ENCODE measurements at regions not wholly inside any gene's neighbourhood (a gene's known extent, or its start where the extent isn't known, plus 50 kb on each side); places are given as distances from the start of the nearest gene placed in this dataset.
A peak's percentile ranks its signal among the peaks of the same experiment; 100 is the strongest.

- in situ Hi-C loops (cut with MboI; ENCODE audit: low pct_unique_long_range_greater_than_20kb in 2 of 9, low sequenced_read_pairs in 9 of 9, unreplicated experiment in 9 of 9) = no loop called here
- Histone ChIP-seq H3K27ac (no peak overlapping the region), H3K4me1 (replicated peaks in 1 of 2) (no peaks in the 10 kb centered on the region), H3K4me3 (no peak overlapping the region)
- WGBS, 10 experiments = 0 to 100% (median 61%) methylated on average over 1 to 2 of the region's 2 CpGs
- ATAC-seq (replicated peaks in 6 of 8) = no peak
Measured at GRCh38 chr1:184860985-184861754, 106.5 kb upstream of the EDEM3 start.

- no peaks in the 10 kb centered on the region for H3K4me1 ChIP-seq (replicated peaks in 1 of 2)
- H3K4me3 ChIP-seq = no peak overlapping the region
- in situ Hi-C loops (cut with MboI; ENCODE audit: low pct_unique_long_range_greater_than_20kb in 2 of 9, low sequenced_read_pairs in 9 of 9, unreplicated experiment in 9 of 9) = no loop called here
- no peak overlapping the region for H3K27ac ChIP-seq
- no peak for ATAC-seq (replicated peaks in 6 of 8)
Measured at GRCh38 chr1:184860535-184860934, 105.9 kb upstream of the EDEM3 start.

GRCh38 chr1:184859381-184860105, 104.9 kb upstream of the EDEM3 start:
- Histone ChIP-seq H3K27ac (no peak overlapping the region), H3K4me1 (replicated peaks in 1 of 2) (no peaks in the 10 kb centered on the region), H3K4me3 (no peak overlapping the region)
- in situ Hi-C loops (cut with MboI; ENCODE audit: low pct_unique_long_range_greater_than_20kb in 2 of 9, low sequenced_read_pairs in 9 of 9, unreplicated experiment in 9 of 9) = no loop called here
- no peak for ATAC-seq (replicated peaks in 6 of 8)
- 72 to 100% (median 90%) methylated on average over 1 to 5 of the region's 5 CpGs; no CpG with 5 or more reads in 1 of the 10 experiments for WGBS, 10 experiments

GRCh38 chr1:184858288-184858687, 103.6 kb upstream of the EDEM3 start:
- H3K27ac ChIP-seq = no peak overlapping the region
- no peak for ATAC-seq (replicated peaks in 6 of 8)
- no peaks in the 10 kb centered on the region for H3K4me1 ChIP-seq (replicated peaks in 1 of 2)
- in situ Hi-C loops (cut with MboI; ENCODE audit: low pct_unique_long_range_greater_than_20kb in 2 of 9, low sequenced_read_pairs in 9 of 9, unreplicated experiment in 9 of 9) = no loop called here
- whole genome bisulfite sequencing, 10 experiments = 40 to 95% (median 79%) methylated on average over 1 to 3 of the region's 3 CpGs
- no peak overlapping the region for H3K4me3 ChIP-seq

GRCh38 chr1:184854496-184855140, 100.0 kb upstream of the EDEM3 start:
- no peak for ATAC-seq (replicated peaks in 6 of 8)
- no peak overlapping the region for H3K4me3 ChIP-seq
- no peaks in the 10 kb centered on the region for H3K4me1 ChIP-seq (replicated peaks in 1 of 2)
- H3K27ac ChIP-seq = no peak overlapping the region
- WGBS, 10 experiments = 40 to 100% (median 84%) methylated on average over 1 of the region's 1 CpG; no CpG with 5 or more reads in 2 of the 10 experiments
- in situ Hi-C loops (cut with MboI; ENCODE audit: low pct_unique_long_range_greater_than_20kb in 2 of 9, low sequenced_read_pairs in 9 of 9, unreplicated experiment in 9 of 9) = no loop called here

GRCh38 chr1:184854036-184854435, 99.4 kb upstream of the EDEM3 start:
- Histone ChIP-seq H3K4me1 (replicated peaks in 1 of 2) (no peaks in the 10 kb centered on the region), H3K27ac (no peak overlapping the region), H3K4me3 (no peak overlapping the region)
- ATAC-seq (replicated peaks in 6 of 8) = no peak
- WGBS, 10 experiments = 67 to 100% (median 100%) methylated on average over 1 of the region's 1 CpG; no CpG with 5 or more reads in 2 of the 10 experiments
- in situ Hi-C loops (cut with MboI; ENCODE audit: low pct_unique_long_range_greater_than_20kb in 2 of 9, low sequenced_read_pairs in 9 of 9, unreplicated experiment in 9 of 9) = no loop called here

GRCh38 chr1:184851822-184852746, 97.4 kb upstream of the EDEM3 start:
- no peak for ATAC-seq (replicated peaks in 6 of 8)
- 77 to 95% (median 89%) methylated on average over 2 to 14 of the region's 14 CpGs for WGBS, 10 experiments
- no peak overlapping the region for H3K27ac ChIP-seq
- no peaks in the 10 kb centered on the region for H3K4me1 ChIP-seq (replicated peaks in 1 of 2)
- in situ Hi-C loops (cut with MboI; ENCODE audit: low pct_unique_long_range_greater_than_20kb in 2 of 9, low sequenced_read_pairs in 9 of 9, unreplicated experiment in 9 of 9) = no loop called here
- H3K4me3 ChIP-seq = no peak overlapping the region

- no peak for ATAC-seq (replicated peaks in 6 of 8)
- WGBS, 10 experiments = 5 to 90% (median 64%) methylated on average over 2 to 6 of the region's 6 CpGs; no CpG with 5 or more reads in 1 of the 10 experiments
- Histone ChIP-seq H3K27ac (no peak overlapping the region), H3K4me1 (replicated peaks in 1 of 2) (no peaks in the 10 kb centered on the region), H3K4me3 (no peak overlapping the region)
- in situ Hi-C loops (cut with MboI; ENCODE audit: low pct_unique_long_range_greater_than_20kb in 2 of 9, low sequenced_read_pairs in 9 of 9, unreplicated experiment in 9 of 9) = no loop called here
Measured at GRCh38 chr1:184843732-184844495, 89.3 kb upstream of the EDEM3 start.

GRCh38 chr1:184840596-184840995, 85.9 kb upstream of the EDEM3 start:
- 85 to 100% (median 93%) methylated on average over 1 to 2 of the region's 2 CpGs; no CpG with 5 or more reads in 1 of the 10 experiments for WGBS, 10 experiments
- ATAC-seq (replicated peaks in 6 of 8) = no peak
- H3K4me3 ChIP-seq = no peak overlapping the region
- in situ Hi-C loops (cut with MboI; ENCODE audit: low pct_unique_long_range_greater_than_20kb in 2 of 9, low sequenced_read_pairs in 9 of 9, unreplicated experiment in 9 of 9) = no loop called here
- no peak overlapping the region for H3K27ac ChIP-seq
- H3K4me1 ChIP-seq (replicated peaks in 1 of 2) = no peaks in the 10 kb centered on the region

- no peak overlapping the region for H3K27ac ChIP-seq
- H3K4me1 ChIP-seq (replicated peaks in 1 of 2) = no peaks in the 10 kb centered on the region
- peak; percentile 32 to 99 (median 83) for ATAC-seq (replicated peaks in 6 of 8)
- no peak overlapping the region for H3K4me3 ChIP-seq
- in situ Hi-C loops (cut with MboI; ENCODE audit: low pct_unique_long_range_greater_than_20kb in 2 of 9, low sequenced_read_pairs in 9 of 9, unreplicated experiment in 9 of 9) = no loop called here
- 0 to 100% (median 82%) methylated on average over 1 to 2 of the region's 2 CpGs; no CpG with 5 or more reads in 5 of the 10 experiments for WGBS, 10 experiments
Measured at GRCh38 chr1:184838504-184838951, 83.9 kb upstream of the EDEM3 start.

- Histone ChIP-seq H3K4me1 (replicated peaks in 1 of 2) (no peaks in the 10 kb centered on the region), H3K27ac (no peak overlapping the region), H3K4me3 (no peak overlapping the region)
- WGBS, 10 experiments = 41 to 96% (median 78%) methylated on average over 4 to 6 of the region's 6 CpGs
- ATAC-seq (replicated peaks in 6 of 8) = no peak
- in situ Hi-C loops (cut with MboI; ENCODE audit: low pct_unique_long_range_greater_than_20kb in 2 of 9, low sequenced_read_pairs in 9 of 9, unreplicated experiment in 9 of 9) = no loop called here
Measured at GRCh38 chr1:184836934-184837895, 82.6 kb upstream of the EDEM3 start.

All from motor neuron (in vitro differentiated cells).